CD4-positive, alpha-beta T cell (primary cell): ENCODE measurements at regions not wholly inside any gene's neighbourhood (a gene's known extent, or its start where the extent isn't known, plus 50 kb on each side); places are given as distances from the start of the nearest gene placed in this dataset.

Experiments used
- ATAC-seq: fragments of 200-7000 bp; cut with Tn5 transposase; one replicate; pipeline ENCODE4 v1.10.0; 2022; ENCODE audit warnings: mild to moderate bottlenecking; ENCODE audit not compliant: poor library complexity
- CTCF ChIA-PET: fragments of 350-600 bp; sonication (Branson Sonifier 250); formaldehyde crosslinking; loops from one replicate; lab custom pipeline; 2021; ENCODE audit warnings: antibody characterized with exemption, inconsistent platforms; lab: Charles Lee
- POLR2A ChIA-PET: fragments of 350-600 bp; sonication (Branson Sonifier 250); formaldehyde crosslinking; loops from one replicate; lab custom pipeline; 2021; ENCODE audit warnings: antibody characterized with exemption, inconsistent platforms; lab: Charles Lee
- DNase-seq, 14 experiments: peaks; one replicate each; pipeline ENCODE4 v3.0.0-alpha.2; 2013 to 2020; ENCODE audit warnings: mixed read lengths in 2 of 14
- H3K27ac ChIP-seq, 2 donors: one replicate each; pipeline versions ENCODE4 v1.5.1 to v1.7.0; 2013; ENCODE audit warnings: low read length in 2 of 2, low read depth in 1 of 2, mild to moderate bottlenecking in 1 of 2
- H3K27me3 ChIP-seq, 2 experiments: 1 replicate in 1 of 2; 2 replicates in 1 of 2; pipeline versions ENCODE4 v1.6.1 to v1.7.0; 2013; ENCODE audit warnings: low read length in 2 of 2, control low read depth in 1 of 2, mild to moderate bottlenecking in 1 of 2, moderate library complexity in 1 of 2; ENCODE audit not compliant: insufficient read depth in 2 of 2, control insufficient read depth in 1 of 2
- H3K36me3 ChIP-seq: one replicate; pipeline ENCODE4 v1.6.1; 2013; ENCODE audit warnings: low read length, control low read depth; ENCODE audit not compliant: insufficient read depth
- H3K4me1 ChIP-seq: one replicate; pipeline ENCODE4 v1.6.1; 2013; ENCODE audit warnings: low read length, control low read depth; ENCODE audit not compliant: insufficient read depth
- H3K4me3 ChIP-seq: one replicate; pipeline ENCODE4 v1.5.1; 2013; ENCODE audit warnings: mild to moderate bottlenecking, low read length, moderate library complexity
- H3K9me3 ChIP-seq, 2 experiments: 1 replicate in 1 of 2; 2 replicates in 1 of 2; pipeline versions ENCODE4 v1.6.1 to v1.7.0; 2013; ENCODE audit warnings: low read length in 2 of 2, mild to moderate bottlenecking in 2 of 2, control low read depth in 1 of 2, moderate library complexity in 1 of 2; ENCODE audit not compliant: control insufficient read depth in 1 of 2, insufficient read depth in 1 of 2
- H3K27ac Mint-ChIP-seq: one replicate; pipeline ENCODE4 v1.8.0; 2020; ENCODE audit warnings: mixed read lengths
- H3K27me3 Mint-ChIP-seq: one replicate; pipeline ENCODE4 v1.8.0; 2021; ENCODE audit warnings: mixed read lengths
- H3K36me3 Mint-ChIP-seq: one replicate; pipeline ENCODE4 v1.8.0; 2021; ENCODE audit warnings: low read depth, mixed read lengths
- H3K4me1 Mint-ChIP-seq: one replicate; pipeline ENCODE4 v1.8.0; 2021; ENCODE audit warnings: low read depth, mixed read lengths
- H3K4me3 Mint-ChIP-seq: one replicate; pipeline ENCODE4 v1.8.0; 2020; ENCODE audit warnings: mild to moderate bottlenecking, mixed read lengths
- H3K9me3 Mint-ChIP-seq: one replicate; pipeline ENCODE4 v1.8.0; 2020; ENCODE audit warnings: mixed read lengths
- intact Hi-C, 2 experiments: fragments of 100-400 bp; cut with DNase I in 1 of 2; cut with micrococcal nuclease in 1 of 2; formaldehyde crosslinking; loops; one replicate each; pipeline versions ENCODE4 v1.15.1 to v1.9.0; 2023 to 2025; cut with DNase I, micrococcal nuclease
- TF ChIP-seq, protein P1 (sequence below): fragments of 200-600 bp; IDR thresholded peaks from one replicate; pipeline ENCODE4 v1.8.0; 2022; ENCODE audit warnings: antibody characterized with exemption, mild to moderate bottlenecking

GRCh38 chr12:92199819-92200576 is 54.4 kb upstream of the BTG1 start:
- DNase-seq (no peak), ATAC-seq (no peak)
- Mint-ChIP-seq H3K36me3 (no peaks in the 10 kb centered on the region), H3K27me3 (no peaks in the 10 kb centered on the region), H3K4me1 (peaks cover 25% of the 10 kb centered on the region), H3K4me3 (no peak overlapping the region), H3K9me3 (peaks cover 4% of the 10 kb centered on the region), H3K27ac (no peak overlapping the region)
- ChIA-PET CTCF (no interaction called here), POLR2A (interaction anchor here (3.3 kb wide), 1 partner anchor 54 kb away, joined by 15 read pairs; the partner anchor contains the start of gene BTG1)
- Histone ChIP-seq H3K27ac (no peak overlapping the region), H3K4me3 (no peak overlapping the region), H3K36me3 (no peaks in the 10 kb centered on the region), H3K27me3 (no peaks in the 10 kb centered on the region), H3K4me1 (no peaks in the 10 kb centered on the region), H3K9me3 (peaks cover 0 to 4% of the 10 kb centered on the region in 2 experiments)
- TF ChIP-seq, protein P1, sequence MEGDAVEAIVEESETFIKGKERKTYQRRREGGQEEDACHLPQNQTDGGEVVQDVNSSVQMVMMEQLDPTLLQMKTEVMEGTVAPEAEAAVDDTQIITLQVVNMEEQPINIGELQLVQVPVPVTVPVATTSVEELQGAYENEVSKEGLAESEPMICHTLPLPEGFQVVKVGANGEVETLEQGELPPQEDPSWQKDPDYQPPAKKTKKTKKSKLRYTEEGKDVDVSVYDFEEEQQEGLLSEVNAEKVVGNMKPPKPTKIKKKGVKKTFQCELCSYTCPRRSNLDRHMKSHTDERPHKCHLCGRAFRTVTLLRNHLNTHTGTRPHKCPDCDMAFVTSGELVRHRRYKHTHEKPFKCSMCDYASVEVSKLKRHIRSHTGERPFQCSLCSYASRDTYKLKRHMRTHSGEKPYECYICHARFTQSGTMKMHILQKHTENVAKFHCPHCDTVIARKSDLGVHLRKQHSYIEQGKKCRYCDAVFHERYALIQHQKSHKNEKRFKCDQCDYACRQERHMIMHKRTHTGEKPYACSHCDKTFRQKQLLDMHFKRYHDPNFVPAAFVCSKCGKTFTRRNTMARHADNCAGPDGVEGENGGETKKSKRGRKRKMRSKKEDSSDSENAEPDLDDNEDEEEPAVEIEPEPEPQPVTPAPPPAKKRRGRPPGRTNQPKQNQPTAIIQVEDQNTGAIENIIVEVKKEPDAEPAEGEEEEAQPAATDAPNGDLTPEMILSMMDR, result no peak
- intact Hi-C loops, result no loop called here

DNA sequence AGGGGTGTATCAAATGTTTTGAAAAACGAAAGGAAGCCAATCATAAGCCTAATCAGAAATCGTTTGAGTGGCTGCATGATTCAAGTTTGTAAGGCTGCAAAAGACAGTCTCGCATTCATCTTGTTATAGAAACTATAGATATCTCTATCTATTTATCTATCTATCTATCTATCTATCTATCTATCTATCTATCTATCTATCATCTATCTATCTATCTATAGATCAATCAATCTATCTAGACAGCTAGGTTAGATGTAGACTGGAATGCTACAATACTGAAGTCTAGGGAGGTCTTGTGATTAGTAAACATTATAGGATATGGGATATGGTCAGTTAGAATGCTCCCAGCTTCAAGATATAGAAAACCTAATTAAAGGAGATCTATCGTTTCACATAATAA is 52.2 kb upstream of the BTG1 start:
- H3K27me3 Mint-ChIP-seq, result no peaks in the 10 kb centered on the region
- ChIA-PET CTCF (no interaction called here), POLR2A (interaction anchor here (0.6 kb wide), 1 partner anchor 51 kb away, joined by 3 read pairs; no protein-coding TSS in a partner anchor)
- TF ChIP-seq, protein P1, result no peak
- H3K36me3 ChIP-seq, result no peaks in the 10 kb centered on the region
- no peak for DNase-seq
- H3K27ac Mint-ChIP-seq, result no peak overlapping the region
- H3K27ac ChIP-seq, result no peak overlapping the region
- no peaks in the 10 kb centered on the region for H3K27me3 ChIP-seq
- no peaks in the 10 kb centered on the region for H3K4me1 ChIP-seq
- H3K4me3 ChIP-seq, result no peak overlapping the region
- H3K36me3 Mint-ChIP-seq, result no peaks in the 10 kb centered on the region
- ATAC-seq, result no peak
- peaks cover 0 to 4% of the 10 kb centered on the region in 2 experiments for H3K9me3 ChIP-seq
- peaks cover 21% of the 10 kb centered on the region for H3K4me1 Mint-ChIP-seq
- no peak overlapping the region for H3K4me3 Mint-ChIP-seq
- peaks cover 4% of the 10 kb centered on the region for H3K9me3 Mint-ChIP-seq
- intact Hi-C loops, result no loop called here

- CTCF ChIA-PET, result no interaction called here
- POLR2A ChIA-PET, result interaction anchor here (1.3 kb wide), 1 partner anchor 51 kb away, joined by 6 read pairs; the partner anchor contains the start of gene BTG1
- no peak for DNase-seq
- Histone ChIP-seq H3K27ac (no peak overlapping the region), H3K27me3 (no peaks in the 10 kb centered on the region), H3K4me1 (no peaks in the 10 kb centered on the region), H3K36me3 (no peaks in the 10 kb centered on the region), H3K9me3 (peaks cover 0 to 4% of the 10 kb centered on the region in 2 experiments), H3K4me3 (no peak overlapping the region)
- TF ChIP-seq, protein P1, result no peak
- Mint-ChIP-seq H3K4me3 (no peak overlapping the region), H3K27me3 (no peaks in the 10 kb centered on the region), H3K4me1 (peaks cover 14% of the 10 kb centered on the region), H3K36me3 (no peaks in the 10 kb centered on the region), H3K9me3 (peaks cover 4% of the 10 kb centered on the region), H3K27ac (no peak overlapping the region)
- no peak for ATAC-seq
- intact Hi-C loops, result no loop called here
These were observed 50.7 kb upstream of the BTG1 start for GRCh38 chr12:92196368-92196767.
